GM23338 (cell line): ENCODE measurements at regions not wholly inside any gene's neighbourhood (a gene's known extent, or its start where the extent isn't known, plus 50 kb on each side); places are given as distances from the start of the nearest gene placed in this dataset.

ENCODE experiments used
- CTCF ChIP-seq, 2 experiments: fragments of 200-600 bp in 1 of 2; sonication (generic) in 1 of 2; conservative IDR thresholded peaks; 2 replicates each; pipeline versions ENCODE4 v1.5.1 to v1.6.1; 2016 to 2017; ENCODE audit warnings: antibody characterized with exemption in 2 of 2, low read depth in 2 of 2, mild to moderate bottlenecking in 2 of 2, moderate library complexity in 1 of 2
- ETS1 ChIP-seq: IDR thresholded peaks from 2 replicates; pipeline ENCODE4 v1.6.1; 2016; ENCODE audit warnings: antibody characterized with exemption
- POLR2AphosphoS5 ChIP-seq: IDR thresholded peaks from 2 replicates; pipeline ENCODE4 v1.6.1; 2016; ENCODE audit warnings: antibody characterized with exemption, low read depth

DNA sequence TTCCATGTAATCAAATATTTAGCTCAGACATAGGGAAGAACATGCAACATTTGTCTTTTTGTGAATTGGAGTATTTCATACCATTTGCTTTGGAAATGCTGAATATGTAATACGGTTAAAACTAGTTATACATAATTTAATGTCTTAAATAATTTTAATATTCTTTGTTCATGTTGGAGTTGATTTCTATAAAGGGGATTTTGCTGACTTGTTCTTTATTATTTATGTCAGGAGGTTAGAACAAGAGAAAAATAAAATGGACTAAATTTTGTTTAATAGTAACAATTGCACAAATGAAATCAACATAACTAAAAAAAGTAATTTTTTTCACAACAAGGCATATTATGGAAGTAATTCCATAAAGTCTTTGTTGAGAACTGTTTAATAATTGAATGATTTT, 170.0 kb upstream of the CDH18 start:
- no peak for TF ChIP-seq CTCF (conservative IDR thresholded peaks at IDR 0.05; ENCODE audit: low read depth in 2 of 2)
- no peak for TF ChIP-seq ETS1
- TF ChIP-seq POLR2AphosphoS5, result no peak
